ENCODE measurements at regions not wholly inside any gene's neighbourhood (a gene's known extent, or its start where the extent isn't known, plus 50 kb on each side); places are given as distances from the start of the nearest gene placed in this dataset.

GRCh38 chr5:111857623-111858022, 100.6 kb upstream of the NREP start:
- TF ChIP-seq CTCF (IDR thresholded peaks at IDR 0.05; ENCODE audit: insufficient read depth, low read length) (no peak), GABPA (IDR thresholded peaks at IDR 0.05; ENCODE audit: low read depth) (no peak), SPI1 (IDR thresholded peaks at IDR 0.05; ENCODE audit: borderline replicate concordance, low read depth) (no peak), POLR2AphosphoS5 (IDR thresholded peaks at IDR 0.05; ENCODE audit: low read depth) (no peak)
- TF ChIP-seq, protein P1, sequence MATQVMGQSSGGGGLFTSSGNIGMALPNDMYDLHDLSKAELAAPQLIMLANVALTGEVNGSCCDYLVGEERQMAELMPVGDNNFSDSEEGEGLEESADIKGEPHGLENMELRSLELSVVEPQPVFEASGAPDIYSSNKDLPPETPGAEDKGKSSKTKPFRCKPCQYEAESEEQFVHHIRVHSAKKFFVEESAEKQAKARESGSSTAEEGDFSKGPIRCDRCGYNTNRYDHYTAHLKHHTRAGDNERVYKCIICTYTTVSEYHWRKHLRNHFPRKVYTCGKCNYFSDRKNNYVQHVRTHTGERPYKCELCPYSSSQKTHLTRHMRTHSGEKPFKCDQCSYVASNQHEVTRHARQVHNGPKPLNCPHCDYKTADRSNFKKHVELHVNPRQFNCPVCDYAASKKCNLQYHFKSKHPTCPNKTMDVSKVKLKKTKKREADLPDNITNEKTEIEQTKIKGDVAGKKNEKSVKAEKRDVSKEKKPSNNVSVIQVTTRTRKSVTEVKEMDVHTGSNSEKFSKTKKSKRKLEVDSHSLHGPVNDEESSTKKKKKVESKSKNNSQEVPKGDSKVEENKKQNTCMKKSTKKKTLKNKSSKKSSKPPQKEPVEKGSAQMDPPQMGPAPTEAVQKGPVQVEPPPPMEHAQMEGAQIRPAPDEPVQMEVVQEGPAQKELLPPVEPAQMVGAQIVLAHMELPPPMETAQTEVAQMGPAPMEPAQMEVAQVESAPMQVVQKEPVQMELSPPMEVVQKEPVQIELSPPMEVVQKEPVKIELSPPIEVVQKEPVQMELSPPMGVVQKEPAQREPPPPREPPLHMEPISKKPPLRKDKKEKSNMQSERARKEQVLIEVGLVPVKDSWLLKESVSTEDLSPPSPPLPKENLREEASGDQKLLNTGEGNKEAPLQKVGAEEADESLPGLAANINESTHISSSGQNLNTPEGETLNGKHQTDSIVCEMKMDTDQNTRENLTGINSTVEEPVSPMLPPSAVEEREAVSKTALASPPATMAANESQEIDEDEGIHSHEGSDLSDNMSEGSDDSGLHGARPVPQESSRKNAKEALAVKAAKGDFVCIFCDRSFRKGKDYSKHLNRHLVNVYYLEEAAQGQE (IDR thresholded peaks at IDR 0.05; ENCODE audit: insufficient replicate concordance, low read depth): no peak
